CMK (cell line): ENCODE measurements at regions not wholly inside any gene's neighbourhood (a gene's known extent, or its start where the extent isn't known, plus 50 kb on each side); places are given as distances from the start of the nearest gene placed in this dataset.

Experiments
- DNase-seq: peaks from one replicate; pipeline ENCODE4 v3.0.0-alpha.2; 2010; ENCODE audit warnings: low read depth

GRCh38 chr4:36966756-36967460 is 277.6 kb upstream of the NWD2 start:
- no peak for DNase-seq

- no peak for DNase-seq
These were observed 265.0 kb upstream of the NWD2 start for GRCh38 chr4:36979533-36979932.

GRCh38 chr4:36990128-36990872 is 254.2 kb upstream of the NWD2 start:
- no peak for DNase-seq

DNA sequence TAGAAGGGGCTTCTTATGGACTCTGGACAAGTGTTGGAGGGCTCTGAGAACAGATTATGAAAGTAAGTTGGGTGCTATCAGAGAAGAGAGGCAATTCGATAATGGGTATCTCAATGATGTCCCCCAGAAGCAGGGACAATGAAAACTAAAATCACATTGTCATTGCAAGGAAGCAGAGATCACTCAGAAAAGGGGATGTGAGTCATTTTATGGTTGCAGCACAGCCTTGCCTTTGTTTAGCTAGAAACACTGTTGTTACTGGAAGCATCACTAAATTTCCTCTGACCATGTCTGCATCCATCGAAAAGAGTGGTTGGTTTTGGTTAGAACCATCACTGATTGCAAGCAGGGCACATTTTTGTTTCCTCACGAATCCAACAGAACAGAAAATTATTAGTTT is 246.8 kb upstream of the NWD2 start:
- DNase-seq, result no peak

DNA sequence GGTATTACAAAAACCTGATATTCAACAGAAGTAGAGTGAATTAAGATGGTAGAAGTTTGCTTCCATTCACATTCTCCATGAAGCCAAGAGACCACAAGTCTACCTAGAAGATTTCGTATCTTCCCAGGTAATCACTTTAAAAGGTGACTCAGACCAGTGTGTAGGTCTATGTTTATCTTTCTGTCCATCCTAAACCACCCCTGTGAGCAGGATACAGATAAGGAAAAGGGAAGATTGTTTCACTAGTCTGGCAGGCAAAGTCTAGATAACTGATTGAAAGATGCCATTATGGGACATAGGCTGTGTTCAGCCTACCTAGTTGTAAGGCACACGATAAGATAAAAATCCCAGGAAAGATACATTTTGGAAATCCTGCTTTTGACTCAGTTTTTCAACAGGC is 244.3 kb upstream of the NWD2 start:
- no peak for DNase-seq

DNA sequence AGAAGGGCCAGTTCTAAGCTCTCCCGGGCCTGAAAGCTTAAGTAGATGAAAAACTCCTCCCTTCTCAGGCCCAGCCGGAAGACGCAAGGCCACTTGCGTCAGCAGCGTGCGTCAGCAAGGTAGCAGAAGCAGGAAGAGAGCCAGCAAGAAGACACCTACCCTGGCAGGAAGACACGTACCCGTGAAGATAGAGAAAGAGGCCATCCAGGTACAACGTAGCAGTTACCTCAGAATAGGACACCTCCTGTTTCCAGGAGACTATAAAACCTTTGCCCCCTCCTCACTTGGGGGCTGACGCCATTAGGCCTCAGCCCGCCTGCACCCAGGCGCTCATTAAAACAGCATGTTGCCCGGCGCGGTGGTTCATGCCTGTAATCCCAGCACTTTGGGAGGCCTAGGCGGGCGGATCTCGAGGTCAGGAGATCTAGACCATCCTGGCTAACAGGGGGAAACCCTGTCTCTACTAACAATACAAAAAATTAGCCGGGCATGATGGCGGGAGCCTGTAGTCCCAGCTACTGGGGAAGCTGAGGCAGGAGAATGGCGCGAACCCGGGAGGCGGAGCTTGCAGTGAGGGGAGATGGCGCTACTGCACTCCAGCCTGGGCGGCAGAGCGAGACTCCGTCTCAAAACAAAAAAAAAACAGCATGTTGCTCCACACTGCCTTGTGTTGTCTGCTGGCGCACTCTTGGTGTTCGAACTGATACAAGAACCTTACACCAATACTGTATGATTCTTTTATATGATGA is 242.7 kb upstream of the NWD2 start:
- DNase-seq, result no peak

- DNase-seq, result no peak
These were observed 241.9 kb upstream of the NWD2 start for GRCh38 chr4:37002625-37003024.

GRCh38 chr4:37008199-37008598 is 236.3 kb upstream of the NWD2 start:
- no peak for DNase-seq

- DNase-seq, result no peak
These were observed 230.0 kb upstream of the NWD2 start for GRCh38 chr4:37014584-37014983.

GRCh38 chr4:37015391-37015790 is 229.2 kb upstream of the NWD2 start:
- no peak for DNase-seq

- DNase-seq, result no peak
These were observed 221.0 kb upstream of the NWD2 start for GRCh38 chr4:37023504-37023903.

DNA sequence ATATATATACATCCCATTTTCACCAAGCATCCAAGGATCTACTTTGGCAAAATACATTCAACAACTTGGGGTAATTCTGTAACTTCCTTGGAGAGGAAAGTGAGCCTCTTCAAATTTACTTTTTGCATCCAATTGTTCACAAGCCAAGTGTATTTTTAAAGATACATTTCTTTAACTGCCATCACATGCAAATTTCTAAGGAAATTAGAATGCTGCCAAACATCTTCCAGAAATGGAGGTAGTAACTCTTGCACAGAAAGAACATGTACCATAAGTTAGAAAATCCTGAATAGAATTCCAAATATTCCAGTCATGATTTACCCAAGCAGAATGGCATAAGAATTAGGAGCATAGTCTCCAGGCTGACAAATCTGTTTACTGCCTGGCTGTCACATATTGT is 220.5 kb upstream of the NWD2 start:
- DNase-seq, result no peak

DNA sequence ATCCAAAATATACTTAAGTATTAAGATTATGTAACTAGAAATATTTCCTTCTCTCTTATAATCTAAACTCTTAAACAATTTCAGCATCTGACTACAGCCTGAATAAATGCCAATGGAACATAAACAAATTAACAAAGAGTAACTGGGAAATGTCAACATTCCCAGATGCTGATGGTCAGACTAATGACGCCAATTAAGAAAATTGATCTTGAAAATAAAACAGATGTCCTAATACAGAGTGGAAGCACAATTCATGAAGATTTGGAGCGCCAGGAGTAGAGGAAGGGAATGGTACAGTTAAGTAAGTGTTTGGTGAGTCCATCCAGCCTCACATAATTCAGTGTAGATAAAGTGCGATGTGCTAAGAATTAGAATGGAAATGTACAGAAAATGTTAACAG is 203.7 kb upstream of the NWD2 start:
- DNase-seq, result no peak

DNA sequence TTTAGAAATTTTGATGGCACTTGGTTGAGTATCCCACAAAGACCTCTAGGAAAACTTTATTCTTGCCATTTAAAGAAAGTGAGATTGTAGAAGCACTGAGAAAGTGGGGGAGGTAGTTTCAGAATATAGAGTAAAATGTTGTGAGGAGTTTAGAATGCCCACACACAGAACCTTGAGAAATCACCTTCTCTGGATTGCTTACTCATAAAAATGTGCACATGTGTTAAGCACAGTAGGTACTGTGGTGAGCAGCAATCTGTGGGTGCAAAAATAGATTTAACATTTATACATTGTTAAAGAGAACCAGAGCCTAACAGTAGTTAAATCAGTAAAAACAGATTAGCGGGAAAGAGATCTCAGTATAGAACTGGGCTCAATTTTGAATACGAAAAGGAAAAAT is 201.2 kb upstream of the NWD2 start:
- DNase-seq, result no peak

DNA sequence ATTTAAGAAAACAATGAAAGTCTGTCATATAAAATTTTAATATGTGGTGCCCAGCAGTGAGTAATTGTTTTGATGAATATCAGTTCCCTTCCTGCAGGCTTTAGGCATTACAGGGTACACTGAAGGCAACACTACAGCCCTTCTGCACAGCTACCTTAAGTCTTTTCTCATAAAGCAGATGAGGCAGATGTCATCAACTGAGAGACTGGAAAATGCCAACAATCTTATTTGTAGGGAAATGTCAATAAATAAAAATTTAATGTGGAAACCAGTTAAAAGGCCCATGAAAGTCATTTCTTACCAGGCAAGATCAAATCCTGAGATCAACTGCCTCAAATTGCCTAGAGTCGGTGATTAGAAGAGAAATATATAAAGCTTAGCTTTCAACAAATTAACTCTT is 193.4 kb upstream of the NWD2 start:
- no peak for DNase-seq

DNA sequence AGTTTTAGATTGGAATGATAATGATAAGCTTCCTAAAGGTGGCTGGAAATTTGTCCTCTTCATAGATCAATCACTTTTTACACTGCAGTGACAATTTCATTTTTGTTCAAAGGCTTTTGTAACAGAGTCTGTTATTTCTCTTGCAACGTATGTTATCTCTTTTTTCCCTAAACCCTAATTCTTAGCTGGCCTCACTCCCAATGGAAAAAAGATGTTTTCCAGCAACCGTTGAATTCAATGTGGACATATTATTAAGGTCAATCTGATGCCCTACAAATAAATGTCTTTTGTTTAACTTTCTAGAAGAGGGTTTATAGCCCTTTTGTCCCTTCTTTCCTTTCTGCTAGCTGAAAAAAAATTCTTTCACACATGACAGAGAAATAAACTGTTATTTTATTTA is 192.7 kb upstream of the NWD2 start:
- no peak for DNase-seq

GRCh38 chr4:37054531-37055077 is 189.9 kb upstream of the NWD2 start:
- no peak for DNase-seq

DNA sequence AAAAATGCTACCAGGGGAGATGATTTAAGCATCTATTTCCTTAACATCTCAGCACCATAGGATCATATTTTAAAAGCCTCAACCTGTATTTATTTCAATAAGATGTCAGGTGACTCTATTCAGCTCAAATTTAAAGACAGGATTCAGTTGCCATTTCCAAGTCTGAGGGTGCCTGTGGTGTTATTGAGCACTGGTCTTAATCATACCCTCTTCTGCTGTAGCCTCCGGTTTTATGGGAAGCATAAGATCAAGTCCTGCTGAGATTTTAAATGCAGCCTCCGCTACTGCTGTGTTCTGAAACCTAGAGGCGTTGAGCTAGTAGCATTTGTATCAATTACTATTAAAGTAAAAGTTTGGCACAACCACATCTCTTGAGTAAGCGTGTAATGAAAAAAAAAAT is 185.7 kb upstream of the NWD2 start:
- no peak for DNase-seq

DNA sequence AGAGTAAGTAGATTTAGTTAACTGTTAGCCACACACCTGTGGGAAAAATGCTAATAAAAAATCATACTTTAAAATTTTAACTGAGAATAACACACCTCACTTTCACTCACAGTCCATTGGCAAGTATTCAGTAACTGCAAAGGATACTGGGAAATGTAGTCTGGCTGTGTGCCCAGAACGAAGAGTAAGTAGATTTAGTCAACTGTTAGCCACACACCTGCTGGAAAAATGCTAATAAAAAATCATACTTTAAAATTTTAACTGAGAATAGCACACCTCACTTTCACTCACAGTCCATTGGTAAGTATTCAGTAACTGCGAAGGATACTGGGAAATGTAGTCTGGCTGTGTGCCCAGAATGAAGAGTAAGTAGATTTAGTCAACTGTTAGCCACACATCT is 178.4 kb upstream of the NWD2 start:
- DNase-seq, result no peak

DNA sequence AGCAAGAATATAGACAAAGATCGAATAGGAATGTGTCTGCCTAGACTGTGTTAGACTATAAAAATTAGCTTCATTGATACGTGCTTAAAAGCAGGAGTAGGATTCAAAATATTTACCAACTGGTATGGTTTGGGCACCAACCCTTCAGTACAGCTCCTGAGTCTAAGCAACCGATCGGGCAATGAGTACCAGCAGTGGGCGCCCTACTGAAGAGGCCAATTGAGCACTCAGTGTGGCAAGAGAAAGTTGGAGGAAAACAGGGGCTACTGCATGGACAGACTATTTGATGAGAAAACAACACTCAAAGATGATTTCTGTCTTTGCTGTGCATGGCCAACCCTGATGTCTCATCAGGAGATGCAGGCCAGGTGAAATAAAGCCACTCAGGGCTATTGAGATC is 176.0 kb upstream of the NWD2 start:
- DNase-seq, result no peak

GRCh38 chr4:37070041-37070440 is 174.5 kb upstream of the NWD2 start:
- no peak for DNase-seq

- no peak for DNase-seq
These were observed 173.0 kb upstream of the NWD2 start for GRCh38 chr4:37071576-37071975.
